Activated CD8-positive, alpha-beta T cell treated with anti-CD3 and anti-CD28 coated beads for 36 hours (primary cell): ENCODE measurements at regions not wholly inside any gene's neighbourhood (a gene's known extent, or its start where the extent isn't known, plus 50 kb on each side); places are given as distances from the start of the nearest gene placed in this dataset.
A peak's percentile ranks its signal among the peaks of the same experiment; 100 is the strongest.
"Not testable (repeated sequence)": the region's sequence is repeated elsewhere in the genome, so short reads cannot be mapped to it uniquely, and the experiment has no call there.

Experiments used
- ATAC-seq: fragments of 200-7000 bp; cut with Tn5 transposase; one replicate; pipeline ENCODE4 v1.10.0; 2021; ENCODE audit warnings: mild to moderate bottlenecking, moderate library complexity
- CTCF ChIA-PET: fragments of 350-600 bp; sonication (Branson Sonifier 250); formaldehyde crosslinking; loops from one replicate; lab custom pipeline; 2021; ENCODE audit warnings: antibody characterized with exemption; lab: Charles Lee
- POLR2A ChIA-PET: fragments of 350-600 bp; sonication (Branson Sonifier 250); formaldehyde crosslinking; loops from one replicate; lab custom pipeline; 2021; ENCODE audit warnings: antibody characterized with exemption; lab: Charles Lee
- DNase-seq: peaks from one replicate; pipeline ENCODE4 v3.0.0-alpha.2; 2020
- H3K27ac Mint-ChIP-seq: one replicate; pipeline ENCODE4 v1.8.0; 2021; ENCODE audit warnings: mild to moderate bottlenecking, mixed read lengths
- H3K27me3 Mint-ChIP-seq: one replicate; pipeline ENCODE4 v1.8.0; 2021; ENCODE audit warnings: mixed read lengths
- H3K36me3 Mint-ChIP-seq: one replicate; pipeline ENCODE4 v1.8.0; 2021; ENCODE audit warnings: low read depth, mixed read lengths
- H3K4me1 Mint-ChIP-seq: one replicate; pipeline ENCODE4 v1.8.0; 2021; ENCODE audit warnings: low read depth, mixed read lengths
- H3K4me3 Mint-ChIP-seq: one replicate; pipeline ENCODE4 v1.8.0; 2021; ENCODE audit warnings: mild to moderate bottlenecking, moderate library complexity, mixed read lengths
- H3K9me3 Mint-ChIP-seq: one replicate; pipeline ENCODE4 v1.8.0; 2021; ENCODE audit warnings: mixed read lengths
- CTCF ChIP-seq: fragments of 200-600 bp; IDR thresholded peaks from one replicate; pipeline ENCODE4 v1.8.0; 2022; ENCODE audit warnings: antibody characterized with exemption, mild to moderate bottlenecking
- intact Hi-C: fragments of 100-400 bp; cut with micrococcal nuclease; formaldehyde crosslinking; loops from one replicate; pipeline ENCODE4 v1.10.0; 2022

GRCh38 chr19:24033963-24034342, 53.0 kb upstream of the ZNF254 start:
- no peaks in the 10 kb centered on the region for H3K27me3 Mint-ChIP-seq
- H3K9me3 Mint-ChIP-seq, result no peaks in the 10 kb centered on the region
- ChIA-PET POLR2A (interaction anchor here (0.5 to 2.0 kb wide), 6 partner anchors 14 to 266 kb away, joined by 3 to 19 read pairs (median 4); partner anchors contain the start of genes ZNF254 and ZNF726), CTCF (interaction anchor here (0.6 to 1.2 kb wide), 3 partner anchors 12 to 27 kb away, joined by 3 to 4 read pairs (median 3); no protein-coding TSS in a partner anchor)
- peaks cover 42% of the 10 kb centered on the region for H3K4me1 Mint-ChIP-seq
- DNase-seq, result peak; percentile 56
- intact Hi-C loops, result no loop called here
- peak overlapping the region; percentile 98 for H3K27ac Mint-ChIP-seq
- H3K36me3 Mint-ChIP-seq, result peaks cover 24% of the 10 kb centered on the region
- peak overlapping the region; percentile 99 for H3K4me3 Mint-ChIP-seq
- peak; percentile 25 for ATAC-seq
- TF ChIP-seq CTCF, result no peak

GRCh38 chr19:24035261-24035880, 51.6 kb upstream of the ZNF254 start:
- Mint-ChIP-seq H3K4me3 (peak overlapping the region; percentile 99), H3K4me1 (peaks cover 49% of the 10 kb centered on the region), H3K36me3 (peaks cover 30% of the 10 kb centered on the region)
- POLR2A ChIA-PET, intact Hi-C loops, ATAC-seq, DNase-seq, H3K27ac Mint-ChIP-seq, H3K27me3 Mint-ChIP-seq, H3K9me3 Mint-ChIP-seq: not testable (repeated sequence)
- CTCF ChIA-PET, result interaction anchor here (0.7 kb wide), 1 partner anchor 203 kb away, joined by 4 read pairs; no protein-coding TSS in a partner anchor
